ENCODE measurements at regions not wholly inside any gene's neighbourhood (a gene's known extent, or its start where the extent isn't known, plus 50 kb on each side); places are given as distances from the start of the nearest gene placed in this dataset.
A peak's percentile ranks its signal among the peaks of the same experiment; 100 is the strongest.

DNA sequence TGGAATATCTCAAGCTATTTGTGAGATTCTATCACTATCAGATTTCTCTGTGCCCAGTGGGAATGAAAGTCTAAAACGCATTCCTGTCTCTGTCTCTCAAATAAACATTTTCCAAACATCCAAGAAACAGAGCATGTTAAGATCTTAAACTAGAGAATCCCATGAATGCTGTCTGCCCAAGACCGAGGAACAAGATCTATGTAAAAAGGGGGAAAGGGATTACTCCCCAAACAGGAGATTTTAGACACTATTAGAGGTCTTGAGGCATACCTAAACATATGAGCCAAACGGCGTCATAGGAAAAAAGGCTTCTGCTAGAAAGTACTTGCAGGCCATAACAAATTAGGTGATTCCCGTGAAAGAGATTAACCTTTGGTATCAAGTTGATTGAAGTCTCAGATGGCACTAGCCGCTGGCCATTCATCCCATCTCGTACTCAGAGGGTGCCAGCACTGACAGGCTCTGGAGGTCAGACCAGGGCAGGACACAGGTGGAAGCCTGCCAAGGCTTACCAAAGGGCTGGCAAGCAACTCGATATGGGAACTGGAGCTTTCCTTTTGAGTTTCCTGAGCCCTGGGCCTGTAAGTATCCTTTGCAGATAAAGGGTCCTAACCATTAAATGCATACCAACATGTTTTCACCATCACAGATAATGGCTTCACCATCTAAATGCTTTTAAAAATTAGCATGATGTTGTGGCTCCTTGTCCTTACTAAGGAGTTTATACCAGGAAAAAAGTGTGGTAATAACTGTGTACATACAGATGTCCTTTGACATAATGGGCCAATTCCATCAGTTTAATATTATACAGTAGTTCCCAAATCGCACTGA, 225.2 kb downstream of the FOXO1 start:
- no peak overlapping the region for H2AFZ ChIP-seq (ENCODE audit: low read depth, low read length, severe bottlenecking)
- TF ChIP-seq EZH2phosphoT487 (conservative IDR thresholded peaks at IDR 0.05; ENCODE audit: low read length) = no peak
- H3K4me2 ChIP-seq (ENCODE audit: low read depth, low read length, poor library complexity, severe bottlenecking) = no peak overlapping the region
- H3K79me2 ChIP-seq (ENCODE audit: insufficient read depth, low read length) = no peaks in the 10 kb centered on the region
- no peak overlapping the region for H3K9ac ChIP-seq (ENCODE audit: low read length)
- H3K36me3 ChIP-seq (ENCODE audit: low read length) = no peaks in the 10 kb centered on the region
- H3K27ac ChIP-seq (ENCODE audit: low read depth, low read length) = no peak overlapping the region
- no peak overlapping the region for H3K4me3 ChIP-seq (ENCODE audit: insufficient read depth, low read length, poor library complexity, severe bottlenecking)
- H3K27me3 ChIP-seq (ENCODE audit: low read length) = no peaks in the 10 kb centered on the region
- H3K9me2 ChIP-seq (replicated peaks; ENCODE audit: insufficient read depth, low read length) = no peaks in the 10 kb centered on the region
- peaks cover 23% of the 10 kb centered on the region for H3F3A ChIP-seq (ENCODE audit: insufficient read depth)
- H4K20me1 ChIP-seq (ENCODE audit: low read depth, low read length) = no peaks in the 10 kb centered on the region
- no peaks in the 10 kb centered on the region for H3K9me3 ChIP-seq (ENCODE audit: insufficient read depth, low read length)

DNA sequence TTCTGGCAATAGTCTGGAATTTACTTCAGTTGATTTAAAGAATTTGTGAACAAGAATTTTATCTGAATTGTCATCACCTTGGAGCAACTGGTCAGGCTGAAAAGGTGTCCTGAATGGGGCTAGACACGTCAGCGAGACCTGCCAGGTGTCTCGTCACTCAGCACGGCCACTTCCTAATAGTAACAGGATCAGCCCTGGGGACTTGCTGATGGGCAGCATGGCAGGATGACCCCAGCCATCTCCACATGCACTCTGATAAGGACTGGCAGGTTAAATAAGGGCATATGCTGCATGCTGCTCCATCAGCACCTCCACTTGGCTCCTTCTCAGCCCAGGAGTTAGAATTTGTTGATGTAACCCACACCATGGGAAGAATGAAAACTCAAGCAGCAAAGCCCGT, 224.2 kb downstream of the FOXO1 start:
- Histone ChIP-seq H3K27ac (ENCODE audit: low read depth, low read length) (no peak overlapping the region), H3F3A (ENCODE audit: insufficient read depth) (peaks cover 26% of the 10 kb centered on the region)
- no peak for TF ChIP-seq EZH2phosphoT487 (conservative IDR thresholded peaks at IDR 0.05; ENCODE audit: low read length)
- TF ChIP-seq, protein P1, sequence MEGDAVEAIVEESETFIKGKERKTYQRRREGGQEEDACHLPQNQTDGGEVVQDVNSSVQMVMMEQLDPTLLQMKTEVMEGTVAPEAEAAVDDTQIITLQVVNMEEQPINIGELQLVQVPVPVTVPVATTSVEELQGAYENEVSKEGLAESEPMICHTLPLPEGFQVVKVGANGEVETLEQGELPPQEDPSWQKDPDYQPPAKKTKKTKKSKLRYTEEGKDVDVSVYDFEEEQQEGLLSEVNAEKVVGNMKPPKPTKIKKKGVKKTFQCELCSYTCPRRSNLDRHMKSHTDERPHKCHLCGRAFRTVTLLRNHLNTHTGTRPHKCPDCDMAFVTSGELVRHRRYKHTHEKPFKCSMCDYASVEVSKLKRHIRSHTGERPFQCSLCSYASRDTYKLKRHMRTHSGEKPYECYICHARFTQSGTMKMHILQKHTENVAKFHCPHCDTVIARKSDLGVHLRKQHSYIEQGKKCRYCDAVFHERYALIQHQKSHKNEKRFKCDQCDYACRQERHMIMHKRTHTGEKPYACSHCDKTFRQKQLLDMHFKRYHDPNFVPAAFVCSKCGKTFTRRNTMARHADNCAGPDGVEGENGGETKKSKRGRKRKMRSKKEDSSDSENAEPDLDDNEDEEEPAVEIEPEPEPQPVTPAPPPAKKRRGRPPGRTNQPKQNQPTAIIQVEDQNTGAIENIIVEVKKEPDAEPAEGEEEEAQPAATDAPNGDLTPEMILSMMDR (IDR thresholded peaks at IDR 0.05; ENCODE audit: insufficient read depth, low read length, poor library complexity, severe bottlenecking) = no peak

DNA sequence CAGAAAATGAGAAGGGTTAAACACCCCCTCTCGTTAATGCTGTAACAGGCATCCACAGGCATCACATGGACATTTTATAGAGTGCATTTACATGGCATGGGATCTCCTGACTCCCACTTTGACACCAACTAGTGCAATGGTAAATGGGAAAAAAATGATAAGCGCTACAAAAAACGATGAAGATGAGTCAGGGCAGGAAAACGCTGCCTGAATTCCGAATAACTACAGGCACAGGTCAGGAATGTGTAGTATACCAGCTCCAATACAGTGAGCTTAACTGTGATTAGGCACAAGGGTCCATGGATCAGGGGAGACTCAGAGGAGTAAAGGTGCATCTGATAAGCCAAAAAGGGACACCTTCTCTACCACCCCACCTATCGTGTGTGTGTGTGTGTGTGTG, 223.6 kb downstream of the FOXO1 start:
- Histone ChIP-seq H3K27me3 (ENCODE audit: low read length) (no peaks in the 10 kb centered on the region), H3K9ac (ENCODE audit: low read length) (no peak overlapping the region), H3K9me3 (ENCODE audit: insufficient read depth, low read length) (no peaks in the 10 kb centered on the region), H3K79me2 (ENCODE audit: insufficient read depth, low read length) (no peaks in the 10 kb centered on the region), H3K27ac (ENCODE audit: low read depth, low read length) (no peak overlapping the region), H3K4me2 (ENCODE audit: low read depth, low read length, poor library complexity, severe bottlenecking) (no peak overlapping the region), H3K4me3 (ENCODE audit: insufficient read depth, low read length, poor library complexity, severe bottlenecking) (no peak overlapping the region), H2AFZ (ENCODE audit: low read depth, low read length, severe bottlenecking) (no peak overlapping the region), H3F3A (ENCODE audit: insufficient read depth) (peaks cover 31% of the 10 kb centered on the region), H3K36me3 (ENCODE audit: low read length) (no peaks in the 10 kb centered on the region), H4K20me1 (ENCODE audit: low read depth, low read length) (no peaks in the 10 kb centered on the region), H3K9me2 (replicated peaks; ENCODE audit: insufficient read depth, low read length) (no peaks in the 10 kb centered on the region)
- no peak for TF ChIP-seq EZH2phosphoT487 (conservative IDR thresholded peaks at IDR 0.05; ENCODE audit: low read length)
- TF ChIP-seq, protein P1 (IDR thresholded peaks at IDR 0.05; ENCODE audit: insufficient read depth, low read length, poor library complexity, severe bottlenecking) = no peak

More for the DNA sequence above, 224.2 kb downstream of the FOXO1 start:
- Histone ChIP-seq H4K20me1 (ENCODE audit: low read depth, low read length) (no peaks in the 10 kb centered on the region), H3K27me3 (ENCODE audit: low read length) (no peaks in the 10 kb centered on the region), H3K9me2 (replicated peaks; ENCODE audit: insufficient read depth, low read length) (no peaks in the 10 kb centered on the region), H3K4me3 (ENCODE audit: insufficient read depth, low read length, poor library complexity, severe bottlenecking) (no peak overlapping the region), H3K4me2 (ENCODE audit: low read depth, low read length, poor library complexity, severe bottlenecking) (no peak overlapping the region), H3K9me3 (ENCODE audit: insufficient read depth, low read length) (no peaks in the 10 kb centered on the region), H2AFZ (ENCODE audit: low read depth, low read length, severe bottlenecking) (no peak overlapping the region), H3K36me3 (ENCODE audit: low read length) (no peaks in the 10 kb centered on the region), H3K79me2 (ENCODE audit: insufficient read depth, low read length) (no peaks in the 10 kb centered on the region), H3K9ac (ENCODE audit: low read length) (no peak overlapping the region)

DNA sequence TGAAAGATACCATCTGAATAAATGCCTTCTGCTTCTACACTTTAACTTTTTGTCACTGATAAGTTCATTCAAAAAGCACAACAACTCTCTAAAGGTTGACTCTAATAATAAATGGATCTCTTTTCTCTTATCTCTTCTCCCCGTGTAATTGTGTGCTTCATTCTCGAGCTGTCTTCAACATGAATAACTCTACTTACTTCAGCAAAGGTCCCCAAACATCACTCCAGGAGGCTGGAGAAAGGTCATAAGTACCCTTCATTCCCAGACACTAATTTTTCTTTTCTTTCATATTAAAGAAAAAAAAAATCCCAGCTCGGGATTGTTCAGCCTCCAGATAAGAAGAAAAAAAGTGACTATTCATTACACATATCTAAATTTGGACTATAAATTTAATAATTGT, 222.2 kb downstream of the FOXO1 start:
- no peaks in the 10 kb centered on the region for H3K9me2 ChIP-seq (replicated peaks; ENCODE audit: insufficient read depth, low read length)
- H3F3A ChIP-seq (ENCODE audit: insufficient read depth) = peaks cover 25% of the 10 kb centered on the region
- H3K4me3 ChIP-seq (ENCODE audit: insufficient read depth, low read length, poor library complexity, severe bottlenecking) = no peak overlapping the region
- H4K20me1 ChIP-seq (ENCODE audit: low read depth, low read length) = no peaks in the 10 kb centered on the region
- H2AFZ ChIP-seq (ENCODE audit: low read depth, low read length, severe bottlenecking) = no peak overlapping the region
- no peak for TF ChIP-seq EZH2phosphoT487 (conservative IDR thresholded peaks at IDR 0.05; ENCODE audit: low read length)
- TF ChIP-seq, protein P1 (IDR thresholded peaks at IDR 0.05; ENCODE audit: insufficient read depth, low read length, poor library complexity, severe bottlenecking) = no peak
- H3K4me2 ChIP-seq (ENCODE audit: low read depth, low read length, poor library complexity, severe bottlenecking) = peak overlapping the region; percentile 56
- H3K9me3 ChIP-seq (ENCODE audit: insufficient read depth, low read length) = no peaks in the 10 kb centered on the region
- H3K36me3 ChIP-seq (ENCODE audit: low read length) = no peaks in the 10 kb centered on the region
- no peak overlapping the region for H3K9ac ChIP-seq (ENCODE audit: low read length)
- H3K27ac ChIP-seq (ENCODE audit: low read depth, low read length) = peak overlapping the region; percentile 5; the same call in 1 of the 2 replicates
- no peaks in the 10 kb centered on the region for H3K27me3 ChIP-seq (ENCODE audit: low read length)
- no peaks in the 10 kb centered on the region for H3K79me2 ChIP-seq (ENCODE audit: insufficient read depth, low read length)

Data from SU-DHL-6 (cell line).